IMR-90 (cell line): ENCODE measurements at regions not wholly inside any gene's neighbourhood (a gene's known extent, or its start where the extent isn't known, plus 50 kb on each side); places are given as distances from the start of the nearest gene placed in this dataset.

Source experiments
- FOS ChIP-seq: fragments of 150-350 bp; IDR thresholded peaks from 2 replicates; pipeline ENCODE4 v1.6.1; 2016; ENCODE audit warnings: low read depth, low read length
- MAFK ChIP-seq: IDR thresholded peaks from 2 replicates; pipeline ENCODE4 v1.6.1; 2012; ENCODE audit warnings: low read depth, low read length, improper control_type of control experiment
- MXI1 ChIP-seq: IDR thresholded peaks from 2 replicates; pipeline ENCODE4 v1.6.1; 2012; ENCODE audit warnings: low read depth, mild to moderate bottlenecking, low read length, moderate library complexity, borderline replicate concordance
- POLR2A ChIP-seq: IDR thresholded peaks from 2 replicates; pipeline ENCODE4 v1.6.1; 2012; ENCODE audit warnings: mild to moderate bottlenecking, low read depth, low read length
- USF2 ChIP-seq: fragments of 150-350 bp; IDR thresholded peaks from 2 replicates; pipeline ENCODE4 v1.6.1; 2017; ENCODE audit warnings: mild to moderate bottlenecking, antibody characterized with exemption, low read length, low read depth
- TF ChIP-seq, protein P1 (sequence below): conservative IDR thresholded peaks from 2 replicates; pipeline ENCODE4 v1.5.1; 2012; ENCODE audit warnings: mild to moderate bottlenecking, low read depth, low read length, improper control_type of control experiment

- TF ChIP-seq, protein P1, sequence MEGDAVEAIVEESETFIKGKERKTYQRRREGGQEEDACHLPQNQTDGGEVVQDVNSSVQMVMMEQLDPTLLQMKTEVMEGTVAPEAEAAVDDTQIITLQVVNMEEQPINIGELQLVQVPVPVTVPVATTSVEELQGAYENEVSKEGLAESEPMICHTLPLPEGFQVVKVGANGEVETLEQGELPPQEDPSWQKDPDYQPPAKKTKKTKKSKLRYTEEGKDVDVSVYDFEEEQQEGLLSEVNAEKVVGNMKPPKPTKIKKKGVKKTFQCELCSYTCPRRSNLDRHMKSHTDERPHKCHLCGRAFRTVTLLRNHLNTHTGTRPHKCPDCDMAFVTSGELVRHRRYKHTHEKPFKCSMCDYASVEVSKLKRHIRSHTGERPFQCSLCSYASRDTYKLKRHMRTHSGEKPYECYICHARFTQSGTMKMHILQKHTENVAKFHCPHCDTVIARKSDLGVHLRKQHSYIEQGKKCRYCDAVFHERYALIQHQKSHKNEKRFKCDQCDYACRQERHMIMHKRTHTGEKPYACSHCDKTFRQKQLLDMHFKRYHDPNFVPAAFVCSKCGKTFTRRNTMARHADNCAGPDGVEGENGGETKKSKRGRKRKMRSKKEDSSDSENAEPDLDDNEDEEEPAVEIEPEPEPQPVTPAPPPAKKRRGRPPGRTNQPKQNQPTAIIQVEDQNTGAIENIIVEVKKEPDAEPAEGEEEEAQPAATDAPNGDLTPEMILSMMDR = no peak
- TF ChIP-seq MAFK (no peak), USF2 (no peak), POLR2A (no peak), MXI1 (no peak), FOS (no peak)
Measured at GRCh38 chr2:122478117-122478516, 722.7 kb downstream of the TSN start.
